Esophagus muscularis mucosa (tissue), 4 donors: ENCODE measurements at regions not wholly inside any gene's neighbourhood (a gene's known extent, or its start where the extent isn't known, plus 50 kb on each side); places are given as distances from the start of the nearest gene placed in this dataset.

Source experiments
- DNase-seq: peaks from one replicate; pipeline ENCODE4 v3.0.0-alpha.2; 2017; ENCODE audit errors: extremely low spot score
- H3K27ac ChIP-seq, 4 donors: fragments of 200-600 bp; sonication (generic); replicated peaks in 1 of 4; 1 replicate in 3 of 4; 2 replicates in 1 of 4; pipeline ENCODE4 v1.5.1; 2016 to 2019; ENCODE audit warnings: mild to moderate bottlenecking in 1 of 4
- H3K27me3 ChIP-seq, 4 donors: fragments of 200-600 bp; sonication (generic); one replicate each; pipeline versions ENCODE4 v1.5.1 to v1.6.0; 2016 to 2019
- H3K36me3 ChIP-seq, 4 donors: fragments of 200-600 bp; sonication (generic); one replicate each; pipeline ENCODE4 v1.5.1; 2016 to 2019
- H3K4me1 ChIP-seq, 4 donors: fragments of 200-600 bp; sonication (generic); one replicate each; pipeline ENCODE4 v1.5.1; 2016 to 2019
- H3K4me3 ChIP-seq, 4 donors: fragments of 200-600 bp; sonication (generic); 1 replicate in 2 of 4; 2 replicates in 2 of 4; pipeline ENCODE4 v1.5.1; 2016 to 2019; ENCODE audit warnings: mild to moderate bottlenecking in 4 of 4, moderate library complexity in 1 of 4
- H3K9me3 ChIP-seq, 4 donors: fragments of 200-600 bp; sonication (generic); 1 replicate in 3 of 4; 2 replicates in 1 of 4; pipeline ENCODE4 v1.5.1; 2016 to 2019
- EP300 ChIP-seq: sonication (generic); formaldehyde crosslinking; IDR thresholded peaks from one replicate; pipeline ENCODE4 v1.6.1; 2017; ENCODE audit warnings: antibody characterized with exemption
- POLR2A ChIP-seq: fragments of 450-650 bp; IDR thresholded peaks from one replicate; pipeline ENCODE4 v1.6.1; 2017; ENCODE audit warnings: antibody characterized with exemption, moderate library complexity, mild to moderate bottlenecking, low read depth
- POLR2AphosphoS5 ChIP-seq, 2 donors: sonication (generic); formaldehyde crosslinking; IDR thresholded peaks; one replicate each; pipeline ENCODE4 v1.6.1; 2017; ENCODE audit warnings: antibody characterized with exemption in 2 of 2
- WGBS: methylation state at CpG from one replicate; pipeline ENCODE4 v1.1.5; 2018; 5-methylcytosine and 5-hydroxymethylcytosine counted together
- intact Hi-C: fragments of 100-400 bp; cut with DNase I; formaldehyde crosslinking; loops from one replicate; pipeline ENCODE4 v1.15.1; 2023
- TF ChIP-seq, protein P1 (sequence below), 3 experiments: fragments of 200-600 bp in 2 of 3; fragments of 450-650 bp in 1 of 3; sonication (generic) in 2 of 3; IDR thresholded peaks; one replicate each; pipeline ENCODE4 v1.5.1; 2017 to 2019; ENCODE audit warnings: antibody characterized with exemption in 3 of 3, mild to moderate bottlenecking in 2 of 3, moderate library complexity in 1 of 3

DNA sequence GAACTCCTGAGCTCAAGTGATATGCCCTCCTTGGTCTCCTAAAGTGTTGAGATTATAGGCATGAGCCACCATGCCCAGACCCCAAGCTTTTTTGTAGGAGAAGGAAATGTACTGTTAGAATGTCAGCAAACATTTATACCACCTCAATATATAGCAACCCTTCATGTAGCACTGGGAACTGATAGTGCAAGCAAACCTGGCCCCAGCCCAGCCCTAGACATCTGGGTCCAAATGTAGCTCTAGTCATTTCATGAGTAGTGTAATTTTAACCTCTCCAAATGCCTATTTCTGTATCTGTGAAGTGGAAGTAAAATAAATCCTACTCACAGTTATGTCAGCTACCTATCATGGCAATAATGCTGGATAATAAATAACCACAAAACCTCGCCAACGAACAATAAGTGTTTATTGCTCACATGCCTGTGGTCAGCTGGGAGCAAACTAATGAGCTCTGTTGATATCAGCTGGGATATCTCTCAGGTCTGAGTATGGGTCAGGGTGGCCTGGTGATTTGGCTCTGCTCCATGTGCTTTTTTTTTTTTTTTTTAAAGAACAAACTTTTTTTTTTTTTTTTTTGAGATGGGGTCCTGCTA is 180.4 kb downstream of the CD8B2 start:
- 84% methylated on average over 2 of the region's 2 CpGs for WGBS
- H3K4me1 ChIP-seq, result no peaks in the 10 kb centered on the region
- H3K4me3 ChIP-seq, result no peak overlapping the region
- H3K27me3 ChIP-seq, result no peaks in the 10 kb centered on the region
- no peaks in the 10 kb centered on the region for H3K9me3 ChIP-seq
- no peaks in the 10 kb centered on the region for H3K36me3 ChIP-seq
- TF ChIP-seq POLR2AphosphoS5 (IDR thresholded peaks at IDR 0.05), result no peak
- TF ChIP-seq EP300, result no peak
- no peak for TF ChIP-seq POLR2A
- TF ChIP-seq, protein P1, sequence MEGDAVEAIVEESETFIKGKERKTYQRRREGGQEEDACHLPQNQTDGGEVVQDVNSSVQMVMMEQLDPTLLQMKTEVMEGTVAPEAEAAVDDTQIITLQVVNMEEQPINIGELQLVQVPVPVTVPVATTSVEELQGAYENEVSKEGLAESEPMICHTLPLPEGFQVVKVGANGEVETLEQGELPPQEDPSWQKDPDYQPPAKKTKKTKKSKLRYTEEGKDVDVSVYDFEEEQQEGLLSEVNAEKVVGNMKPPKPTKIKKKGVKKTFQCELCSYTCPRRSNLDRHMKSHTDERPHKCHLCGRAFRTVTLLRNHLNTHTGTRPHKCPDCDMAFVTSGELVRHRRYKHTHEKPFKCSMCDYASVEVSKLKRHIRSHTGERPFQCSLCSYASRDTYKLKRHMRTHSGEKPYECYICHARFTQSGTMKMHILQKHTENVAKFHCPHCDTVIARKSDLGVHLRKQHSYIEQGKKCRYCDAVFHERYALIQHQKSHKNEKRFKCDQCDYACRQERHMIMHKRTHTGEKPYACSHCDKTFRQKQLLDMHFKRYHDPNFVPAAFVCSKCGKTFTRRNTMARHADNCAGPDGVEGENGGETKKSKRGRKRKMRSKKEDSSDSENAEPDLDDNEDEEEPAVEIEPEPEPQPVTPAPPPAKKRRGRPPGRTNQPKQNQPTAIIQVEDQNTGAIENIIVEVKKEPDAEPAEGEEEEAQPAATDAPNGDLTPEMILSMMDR (IDR thresholded peaks at IDR 0.05), result no peak
- H3K27ac ChIP-seq, result no peak overlapping the region
- no peak for DNase-seq
- intact Hi-C loops, result no loop called here

DNA sequence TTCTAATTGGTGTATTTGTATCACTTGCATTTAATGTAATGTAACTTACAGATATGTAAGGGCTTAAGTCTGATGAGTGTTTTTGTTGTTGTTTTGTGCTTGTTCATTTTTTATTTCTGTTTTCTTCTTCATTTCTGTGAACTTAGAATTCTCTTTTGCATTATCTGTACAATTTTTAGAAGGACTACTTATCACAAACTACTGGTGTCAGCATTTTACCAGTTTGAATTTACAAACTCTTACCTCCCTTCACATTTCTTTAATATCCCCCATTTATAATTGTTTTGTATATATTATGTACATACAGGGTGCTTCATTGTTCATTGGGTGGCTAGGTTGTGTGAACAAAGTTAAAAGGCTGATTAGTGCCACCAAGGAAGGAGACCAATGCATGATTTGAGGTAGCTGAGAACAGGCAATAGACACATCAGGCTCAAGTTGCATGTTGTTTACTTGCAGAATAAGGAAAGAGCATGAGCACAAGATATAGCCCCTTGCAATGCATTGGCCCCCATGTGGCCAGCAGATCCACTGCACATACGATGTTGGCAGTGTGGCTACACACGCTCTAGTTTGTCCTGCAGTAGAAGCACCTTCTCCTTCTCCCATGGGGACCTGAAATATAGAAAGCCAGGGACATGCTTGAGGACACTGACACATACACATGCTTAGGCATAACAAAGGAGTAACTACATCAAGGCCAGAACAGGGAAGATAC is 198.2 kb downstream of the CD8B2 start:
- 100% methylated on average over 2 of the region's 2 CpGs for WGBS
- Histone ChIP-seq H3K4me1 (no peaks in the 10 kb centered on the region), H3K4me3 (no peak overlapping the region), H3K27me3 (no peaks in the 10 kb centered on the region), H3K9me3 (peaks cover 0 to 16% (median 4%) of the 10 kb centered on the region in 4 donors), H3K36me3 (no peaks in the 10 kb centered on the region), H3K27ac (no peak overlapping the region)
- intact Hi-C loops, result no loop called here
- TF ChIP-seq, protein P1 (IDR thresholded peaks at IDR 0.05), result no peak
- no peak for TF ChIP-seq POLR2A
- DNase-seq, result no peak

DNA sequence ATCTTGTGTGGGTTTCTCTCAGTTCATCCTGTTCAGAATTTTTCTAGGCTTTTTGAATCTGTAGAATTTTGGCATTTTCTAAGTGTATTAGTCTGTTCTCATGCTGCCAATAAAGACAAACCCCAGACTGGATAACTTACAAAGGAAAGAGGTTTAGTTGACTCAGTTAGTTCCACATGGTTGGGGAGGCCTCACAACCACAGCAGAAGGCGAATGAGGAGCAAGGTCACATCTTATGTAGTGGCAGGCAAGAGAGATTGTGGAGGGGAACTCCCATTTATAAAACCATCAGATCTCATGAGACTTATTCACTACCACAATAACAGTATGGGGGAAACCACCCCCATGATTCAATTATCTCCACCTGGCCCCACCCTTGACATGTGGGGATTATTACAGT is 199.2 kb downstream of the ST6GAL2 start:
- no peak for TF ChIP-seq POLR2A
- no peak for TF ChIP-seq EP300
- no peak for TF ChIP-seq POLR2AphosphoS5 (IDR thresholded peaks at IDR 0.05)
- TF ChIP-seq, protein P1 (IDR thresholded peaks at IDR 0.05), result no peak
- Histone ChIP-seq H3K4me1 (no peaks in the 10 kb centered on the region), H3K27ac (no peak overlapping the region), H3K9me3 (peaks cover 0 to 16% (median 4%) of the 10 kb centered on the region in 4 donors), H3K27me3 (no peaks in the 10 kb centered on the region), H3K4me3 (no peak overlapping the region), H3K36me3 (no peaks in the 10 kb centered on the region)
- intact Hi-C loops, result no loop called here
- WGBS, result 77% methylated on average over 1 of the region's 1 CpG
- no peak for DNase-seq

DNA sequence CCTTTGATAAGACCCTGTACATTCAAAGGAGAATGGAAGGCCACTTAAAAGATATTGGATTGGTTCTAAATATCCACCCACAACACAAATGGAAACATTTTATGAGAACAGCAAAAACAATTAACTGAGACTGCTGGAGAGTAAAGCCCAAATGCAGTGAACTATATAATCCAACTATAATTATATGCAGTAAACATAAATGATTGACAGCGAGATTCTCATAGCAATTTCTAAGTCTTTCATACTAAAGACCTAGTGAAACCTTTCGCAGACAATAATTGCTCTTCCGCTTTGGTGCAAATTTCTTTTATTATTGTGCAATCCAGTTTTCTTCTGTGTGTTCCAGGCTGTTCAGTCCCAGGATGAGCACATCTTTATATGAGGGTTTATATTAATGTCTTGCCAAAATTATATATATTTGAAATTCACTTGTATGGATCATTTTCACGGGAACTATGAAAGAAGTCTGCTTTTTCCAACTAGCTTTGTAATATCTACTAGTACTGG is 190.9 kb downstream of the ST6GAL2 start:
- Histone ChIP-seq H3K27me3 (no peaks in the 10 kb centered on the region), H3K9me3 (no peaks in the 10 kb centered on the region), H3K4me3 (no peak overlapping the region), H3K4me1 (no peaks in the 10 kb centered on the region), H3K27ac (no peak overlapping the region), H3K36me3 (no peaks in the 10 kb centered on the region)
- intact Hi-C loops, result no loop called here
- DNase-seq, result no peak
- TF ChIP-seq POLR2AphosphoS5 (IDR thresholded peaks at IDR 0.05) (no peak), POLR2A (no peak), EP300 (no peak)
- TF ChIP-seq, protein P1 (IDR thresholded peaks at IDR 0.05), result no peak
- 91% methylated on average over 4 of the region's 4 CpGs for WGBS

DNA sequence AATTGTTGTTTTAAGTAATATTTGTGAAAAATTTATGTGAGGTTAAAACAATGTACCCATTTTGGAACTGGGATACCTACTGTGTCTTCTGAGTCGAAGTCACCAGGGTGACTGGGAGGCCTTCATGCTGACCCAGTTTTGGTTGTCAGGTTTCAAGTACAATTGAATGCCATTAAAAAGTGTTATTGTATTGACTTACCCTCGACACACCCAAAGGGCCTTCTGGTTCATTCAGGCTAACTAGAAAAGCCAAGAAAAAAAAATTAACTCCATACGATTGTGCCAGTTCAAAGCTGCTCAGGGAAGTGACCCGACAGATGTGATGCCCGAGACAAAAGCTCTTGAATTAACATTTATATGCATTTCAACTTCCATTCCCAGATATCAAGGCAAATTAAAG is 190.0 kb downstream of the ST6GAL2 start:
- WGBS, result 88% methylated on average over 5 of the region's 5 CpGs
- no peaks in the 10 kb centered on the region for H3K27me3 ChIP-seq
- intact Hi-C loops, result no loop called here
- no peaks in the 10 kb centered on the region for H3K4me1 ChIP-seq
- no peak overlapping the region for H3K4me3 ChIP-seq
- TF ChIP-seq POLR2A (no peak), EP300 (no peak), POLR2AphosphoS5 (IDR thresholded peaks at IDR 0.05) (no peak)
- TF ChIP-seq, protein P1 (IDR thresholded peaks at IDR 0.05), result no peak
- DNase-seq, result no peak
- H3K9me3 ChIP-seq, result no peaks in the 10 kb centered on the region
- H3K27ac ChIP-seq, result no peak overlapping the region
- H3K36me3 ChIP-seq, result no peaks in the 10 kb centered on the region
